ENCODE measurements at regions not wholly inside any gene's neighbourhood (a gene's known extent, or its start where the extent isn't known, plus 50 kb on each side); places are given as distances from the start of the nearest gene placed in this dataset.

DNA sequence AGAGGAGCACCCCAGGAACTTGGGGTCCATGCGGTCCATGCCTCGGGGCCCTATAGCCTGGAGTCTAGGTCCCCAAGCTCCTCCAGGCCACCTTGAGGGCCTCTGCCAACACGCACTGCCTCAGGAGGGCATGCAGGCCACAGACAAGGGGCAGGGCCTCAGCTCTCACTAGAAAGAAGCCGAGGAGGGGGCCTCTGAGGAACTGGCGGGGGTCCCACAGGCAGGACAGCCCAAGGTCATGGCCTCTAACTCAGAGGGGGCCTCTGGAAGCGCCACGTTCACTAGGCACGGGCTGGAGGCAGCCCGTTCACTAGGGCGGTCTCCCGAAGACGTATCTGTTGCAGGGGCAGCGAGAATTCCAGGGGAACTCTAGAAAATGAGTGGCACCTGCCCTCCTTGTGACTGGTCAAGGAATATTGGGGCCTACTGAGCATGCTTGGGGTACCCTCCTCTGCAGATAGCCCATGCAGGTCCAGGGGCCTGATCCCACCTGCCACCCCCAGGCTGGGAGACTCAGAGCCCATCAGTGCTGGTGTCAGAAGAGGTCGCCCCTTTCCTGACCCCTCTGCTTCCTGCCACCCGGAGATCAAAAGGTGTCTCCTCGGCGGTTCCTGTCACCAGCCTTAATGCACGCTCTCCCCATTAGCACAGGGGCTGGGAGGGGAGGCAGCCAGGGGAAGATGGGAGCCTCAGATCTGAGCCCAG is 86.7 kb upstream of the RET start:
- Histone ChIP-seq H3K27me3 (replicated peaks; ENCODE audit: insufficient read depth, low read depth, low read length, poor library complexity) (no peaks in the 10 kb centered on the region), H3K4me1 (ENCODE audit: insufficient read depth, low read length, poor library complexity, severe bottlenecking) (no peaks in the 10 kb centered on the region), H3K36me3 (ENCODE audit: insufficient read depth, low read length, poor library complexity, severe bottlenecking) (no peaks in the 10 kb centered on the region), H3K4me3 (ENCODE audit: low read depth, low read length, poor library complexity, severe bottlenecking) (no peak overlapping the region), H3K9me3 (ENCODE audit: low read depth, low read length, poor library complexity, severe bottlenecking) (no peaks in the 10 kb centered on the region), H3K27ac (ENCODE audit: low read depth, low read length, poor library complexity, severe bottlenecking) (no peak overlapping the region)
- POLR2A ChIA-PET (ENCODE audit: low non-redundant PET): no interaction called here
- CTCF ChIA-PET: no interaction called here
- BruUV-seq (replicated peaks): no TSS peak
- TF ChIP-seq CTCF (conservative IDR thresholded peaks at IDR 0.05; ENCODE audit: low read depth, low read length) (no peak), EZH2 (IDR thresholded peaks at IDR 0.05; ENCODE audit: borderline replicate concordance, low read depth, low read length, poor library complexity, severe bottlenecking) (no peak)
- intact Hi-C loops (cut with micrococcal nuclease; ENCODE audit: unreplicated experiment): no loop called here
- no peak for DNase-seq (ENCODE audit: low spot score)

GRCh38 chr10:42990721-42991441 is 86.0 kb upstream of the RET start:
- no peaks in the 10 kb centered on the region for H3K9me3 ChIP-seq (ENCODE audit: low read depth, low read length, poor library complexity, severe bottlenecking)
- no peak for DNase-seq (ENCODE audit: low spot score)
- H3K27me3 ChIP-seq (replicated peaks; ENCODE audit: insufficient read depth, low read depth, low read length, poor library complexity): no peaks in the 10 kb centered on the region
- BruUV-seq (replicated peaks): no TSS peak
- CTCF ChIA-PET: no interaction called here
- no peaks in the 10 kb centered on the region for H3K4me1 ChIP-seq (ENCODE audit: insufficient read depth, low read length, poor library complexity, severe bottlenecking)
- intact Hi-C loops (cut with micrococcal nuclease; ENCODE audit: unreplicated experiment): no loop called here
- no peak overlapping the region for H3K27ac ChIP-seq (ENCODE audit: low read depth, low read length, poor library complexity, severe bottlenecking)
- no peaks in the 10 kb centered on the region for H3K36me3 ChIP-seq (ENCODE audit: insufficient read depth, low read length, poor library complexity, severe bottlenecking)
- no peak for TF ChIP-seq CTCF (conservative IDR thresholded peaks at IDR 0.05; ENCODE audit: low read depth, low read length)
- TF ChIP-seq EZH2 (IDR thresholded peaks at IDR 0.05; ENCODE audit: borderline replicate concordance, low read depth, low read length, poor library complexity, severe bottlenecking): no peak
- POLR2A ChIA-PET (ENCODE audit: low non-redundant PET): no interaction called here
- no peak overlapping the region for H3K4me3 ChIP-seq (ENCODE audit: low read depth, low read length, poor library complexity, severe bottlenecking)

- TF ChIP-seq EZH2 (IDR thresholded peaks at IDR 0.05; ENCODE audit: borderline replicate concordance, low read depth, low read length, poor library complexity, severe bottlenecking) (no peak), CTCF (conservative IDR thresholded peaks at IDR 0.05; ENCODE audit: low read depth, low read length) (no peak)
- H3K4me3 ChIP-seq (ENCODE audit: low read depth, low read length, poor library complexity, severe bottlenecking): no peak overlapping the region
- H3K4me1 ChIP-seq (ENCODE audit: insufficient read depth, low read length, poor library complexity, severe bottlenecking): no peaks in the 10 kb centered on the region
- no peak for DNase-seq (ENCODE audit: low spot score)
- H3K36me3 ChIP-seq (ENCODE audit: insufficient read depth, low read length, poor library complexity, severe bottlenecking): no peaks in the 10 kb centered on the region
- no peak overlapping the region for H3K27ac ChIP-seq (ENCODE audit: low read depth, low read length, poor library complexity, severe bottlenecking)
- no peaks in the 10 kb centered on the region for H3K27me3 ChIP-seq (replicated peaks; ENCODE audit: insufficient read depth, low read depth, low read length, poor library complexity)
- POLR2A ChIA-PET (ENCODE audit: low non-redundant PET): no interaction called here
- CTCF ChIA-PET: no interaction called here
- intact Hi-C loops (cut with micrococcal nuclease; ENCODE audit: unreplicated experiment): no loop called here
- H3K9me3 ChIP-seq (ENCODE audit: low read depth, low read length, poor library complexity, severe bottlenecking): no peaks in the 10 kb centered on the region
- BruUV-seq (replicated peaks): no TSS peak
Observed at GRCh38 chr10:42991442-42992098, 85.3 kb upstream of the RET start.

Measured in A673 (cell line).